ENCODE measurements at regions not wholly inside any gene's neighbourhood (a gene's known extent, or its start where the extent isn't known, plus 50 kb on each side); places are given as distances from the start of the nearest gene placed in this dataset.

- TF ChIP-seq POLR2AphosphoS5 (IDR thresholded peaks at IDR 0.05; ENCODE audit: borderline replicate concordance, low read depth, low read length) (no peak), EZH2 (IDR thresholded peaks at IDR 0.05) (no peak), FOXP2 (optimal IDR thresholded peaks at IDR 0.05; ENCODE audit: control extremely low read depth, extremely low read length, insufficient read depth) (no peak)
Observed at GRCh38 chr12:67482751-67483661, 165.5 kb upstream of the DYRK2 start.

Data from SK-N-MC (cell line).